Vagina (tissue), 2 donors: ENCODE measurements at regions not wholly inside any gene's neighbourhood (a gene's known extent, or its start where the extent isn't known, plus 50 kb on each side); places are given as distances from the start of the nearest gene placed in this dataset.

Experiments used
- POLR2A ChIP-seq, 2 donors: fragments of 450-650 bp; IDR thresholded peaks; one replicate each; pipeline ENCODE4 v1.6.1; 2017; ENCODE audit warnings: antibody characterized with exemption in 2 of 2, mild to moderate bottlenecking in 2 of 2, moderate library complexity in 2 of 2
- POLR2AphosphoS5 ChIP-seq, 2 donors: sonication (generic); formaldehyde crosslinking; IDR thresholded peaks; one replicate each; pipeline ENCODE4 v1.9.0; 2017; ENCODE audit warnings: antibody characterized with exemption in 2 of 2, mild to moderate bottlenecking in 2 of 2, low read depth in 1 of 2; ENCODE audit not compliant: insufficient read depth in 1 of 2
- TF ChIP-seq, protein P1 (sequence below), 3 experiments: fragments of 450-650 bp in 2 of 3; fragments of 200-600 bp in 1 of 3; sonication (generic) in 1 of 3; IDR thresholded peaks; one replicate each; pipeline ENCODE4 v1.5.1; 2017 to 2019; ENCODE audit warnings: antibody characterized with exemption in 3 of 3, mild to moderate bottlenecking in 2 of 3, moderate library complexity in 2 of 3

DNA sequence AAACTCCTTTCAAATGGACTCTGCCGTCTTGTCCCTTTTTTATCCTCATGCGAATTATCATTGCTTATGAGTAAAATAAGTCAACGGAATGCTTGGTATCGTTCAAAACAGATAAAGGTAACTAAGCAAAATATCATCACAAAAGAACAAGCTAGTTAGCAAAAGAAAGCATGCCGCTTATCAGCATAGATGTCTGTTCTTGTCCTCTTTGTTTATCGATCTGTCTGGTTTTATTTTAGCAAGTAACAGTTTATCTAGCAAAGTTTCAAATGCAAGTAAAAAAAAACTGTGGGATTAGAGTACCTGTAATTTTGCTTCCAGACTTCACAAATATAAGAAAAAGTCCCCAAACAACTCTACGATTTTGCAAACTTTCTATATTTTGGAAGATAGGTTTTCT lies 561.5 kb downstream of the USP25 start:
- TF ChIP-seq, protein P1, sequence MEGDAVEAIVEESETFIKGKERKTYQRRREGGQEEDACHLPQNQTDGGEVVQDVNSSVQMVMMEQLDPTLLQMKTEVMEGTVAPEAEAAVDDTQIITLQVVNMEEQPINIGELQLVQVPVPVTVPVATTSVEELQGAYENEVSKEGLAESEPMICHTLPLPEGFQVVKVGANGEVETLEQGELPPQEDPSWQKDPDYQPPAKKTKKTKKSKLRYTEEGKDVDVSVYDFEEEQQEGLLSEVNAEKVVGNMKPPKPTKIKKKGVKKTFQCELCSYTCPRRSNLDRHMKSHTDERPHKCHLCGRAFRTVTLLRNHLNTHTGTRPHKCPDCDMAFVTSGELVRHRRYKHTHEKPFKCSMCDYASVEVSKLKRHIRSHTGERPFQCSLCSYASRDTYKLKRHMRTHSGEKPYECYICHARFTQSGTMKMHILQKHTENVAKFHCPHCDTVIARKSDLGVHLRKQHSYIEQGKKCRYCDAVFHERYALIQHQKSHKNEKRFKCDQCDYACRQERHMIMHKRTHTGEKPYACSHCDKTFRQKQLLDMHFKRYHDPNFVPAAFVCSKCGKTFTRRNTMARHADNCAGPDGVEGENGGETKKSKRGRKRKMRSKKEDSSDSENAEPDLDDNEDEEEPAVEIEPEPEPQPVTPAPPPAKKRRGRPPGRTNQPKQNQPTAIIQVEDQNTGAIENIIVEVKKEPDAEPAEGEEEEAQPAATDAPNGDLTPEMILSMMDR (IDR thresholded peaks at IDR 0.05): no peak
- TF ChIP-seq POLR2AphosphoS5 (IDR thresholded peaks at IDR 0.05; ENCODE audit: insufficient read depth in 1 of 2, low read depth in 1 of 2): no peak
- TF ChIP-seq POLR2A (IDR thresholded peaks at IDR 0.05): no peak
